Suprapubic skin (tissue), 4 donors: ENCODE measurements at regions not wholly inside any gene's neighbourhood (a gene's known extent, or its start where the extent isn't known, plus 50 kb on each side); places are given as distances from the start of the nearest gene placed in this dataset.

ENCODE experiments used
- DNase-seq, 2 donors: peaks; one replicate each; pipeline ENCODE4 v3.0.0-alpha.2; 2019; ENCODE audit warnings: low spot score in 2 of 2
- H3K27ac ChIP-seq: fragments of 200-600 bp; sonication (generic); one replicate; pipeline ENCODE4 v1.5.1; 2019
- H3K27me3 ChIP-seq: fragments of 200-600 bp; sonication (generic); one replicate; pipeline ENCODE4 v1.5.1; 2019
- H3K36me3 ChIP-seq: fragments of 200-600 bp; sonication (generic); one replicate; pipeline ENCODE4 v1.5.1; 2019
- H3K4me1 ChIP-seq: fragments of 200-600 bp; sonication (generic); one replicate; pipeline ENCODE4 v1.5.1; 2019
- H3K4me3 ChIP-seq: fragments of 200-600 bp; sonication (generic); one replicate; pipeline ENCODE4 v1.5.1; 2019; ENCODE audit warnings: mild to moderate bottlenecking
- H3K9me3 ChIP-seq: fragments of 200-600 bp; sonication (generic); one replicate; pipeline ENCODE4 v1.5.1; 2019
- CTCF ChIP-seq, 2 donors: fragments of 200-600 bp in 1 of 2; fragments of 450-650 bp in 1 of 2; sonication (generic) in 1 of 2; IDR thresholded peaks; one replicate each; pipeline ENCODE4 v1.5.1; 2016 to 2019; ENCODE audit warnings: antibody characterized with exemption in 2 of 2, mild to moderate bottlenecking in 1 of 2, moderate library complexity in 1 of 2
- EP300 ChIP-seq: sonication (generic); formaldehyde crosslinking; IDR thresholded peaks from one replicate; pipeline ENCODE4 v1.6.1; 2017; ENCODE audit warnings: antibody characterized with exemption
- POLR2A ChIP-seq, 2 donors: fragments of 450-650 bp; IDR thresholded peaks; one replicate each; pipeline ENCODE4 v1.6.1; 2017; ENCODE audit warnings: antibody characterized with exemption in 2 of 2, mild to moderate bottlenecking in 2 of 2, moderate library complexity in 2 of 2
- POLR2AphosphoS5 ChIP-seq, 3 donors: sonication (generic); formaldehyde crosslinking; IDR thresholded peaks; one replicate each; pipeline ENCODE4 v1.6.1; 2017; ENCODE audit warnings: antibody characterized with exemption in 3 of 3
- WGBS: methylation state at CpG from one replicate; pipeline ENCODE4 v1.1.5; 2018; 5-methylcytosine and 5-hydroxymethylcytosine counted together

GRCh38 chrX:5526191-5526590 lies 702.5 kb downstream of the NLGN4X start:
- DNase-seq, result no peak
- Histone ChIP-seq H3K27me3 (no peaks in the 10 kb centered on the region), H3K4me1 (no peaks in the 10 kb centered on the region), H3K9me3 (no peaks in the 10 kb centered on the region), H3K36me3 (no peaks in the 10 kb centered on the region), H3K4me3 (no peak overlapping the region), H3K27ac (no peak overlapping the region)
- WGBS, result 73% methylated on average over 2 of the region's 2 CpGs
- TF ChIP-seq POLR2AphosphoS5 (IDR thresholded peaks at IDR 0.05), result no peak
- no peak for TF ChIP-seq POLR2A (IDR thresholded peaks at IDR 0.05)
- no peak for TF ChIP-seq CTCF (IDR thresholded peaks at IDR 0.05)
- TF ChIP-seq EP300, result no peak

- WGBS, result 50% methylated on average over 8 of the region's 8 CpGs
- DNase-seq, result no peak
- H3K4me1 ChIP-seq, result no peaks in the 10 kb centered on the region
- H3K27ac ChIP-seq, result no peak overlapping the region
- H3K4me3 ChIP-seq, result no peak overlapping the region
- H3K9me3 ChIP-seq, result no peaks in the 10 kb centered on the region
- TF ChIP-seq POLR2A (IDR thresholded peaks at IDR 0.05) (no peak), EP300 (no peak), CTCF (IDR thresholded peaks at IDR 0.05) (no peak), POLR2AphosphoS5 (IDR thresholded peaks at IDR 0.05) (no peak)
- no peaks in the 10 kb centered on the region for H3K36me3 ChIP-seq
- H3K27me3 ChIP-seq, result no peaks in the 10 kb centered on the region
These were observed 737.7 kb downstream of the NLGN4X start for GRCh38 chrX:5490786-5491563.

GRCh38 chrX:5474282-5474681 lies 754.4 kb downstream of the NLGN4X start:
- H3K36me3 ChIP-seq, result no peaks in the 10 kb centered on the region
- WGBS, result 91% methylated on average over 4 of the region's 4 CpGs
- no peaks in the 10 kb centered on the region for H3K9me3 ChIP-seq
- no peaks in the 10 kb centered on the region for H3K4me1 ChIP-seq
- H3K27ac ChIP-seq, result no peak overlapping the region
- no peak overlapping the region for H3K4me3 ChIP-seq
- TF ChIP-seq CTCF (IDR thresholded peaks at IDR 0.05), result no peak
- no peak for TF ChIP-seq POLR2A (IDR thresholded peaks at IDR 0.05)
- TF ChIP-seq POLR2AphosphoS5 (IDR thresholded peaks at IDR 0.05), result no peak
- no peak for TF ChIP-seq EP300
- DNase-seq, result no peak
- no peaks in the 10 kb centered on the region for H3K27me3 ChIP-seq

- Histone ChIP-seq H3K4me1 (no peaks in the 10 kb centered on the region), H3K4me3 (no peak overlapping the region), H3K36me3 (no peaks in the 10 kb centered on the region), H3K27me3 (no peaks in the 10 kb centered on the region), H3K27ac (no peak overlapping the region), H3K9me3 (no peaks in the 10 kb centered on the region)
- no peak for DNase-seq
- TF ChIP-seq EP300 (no peak), POLR2A (IDR thresholded peaks at IDR 0.05) (no peak), CTCF (IDR thresholded peaks at IDR 0.05) (no peak), POLR2AphosphoS5 (IDR thresholded peaks at IDR 0.05) (no peak)
- 80% methylated on average over 6 of the region's 6 CpGs for WGBS
These were observed 770.3 kb downstream of the NLGN4X start for GRCh38 chrX:5458300-5458842.

- 64% methylated on average over 1 of the region's 1 CpG for WGBS
These were observed 779.3 kb downstream of the NLGN4X start for GRCh38 chrX:5449323-5449722.

More at GRCh38 chrX:5449323-5449722, 779.3 kb downstream of the NLGN4X start:
- H3K36me3 ChIP-seq, result no peaks in the 10 kb centered on the region
- H3K27ac ChIP-seq, result no peak overlapping the region
- H3K4me1 ChIP-seq, result no peaks in the 10 kb centered on the region
- no peaks in the 10 kb centered on the region for H3K9me3 ChIP-seq
- H3K4me3 ChIP-seq, result no peak overlapping the region
- DNase-seq, result no peak
- H3K27me3 ChIP-seq, result no peaks in the 10 kb centered on the region
- TF ChIP-seq EP300, result no peak
